K562 (cell line): ENCODE measurements at regions not wholly inside any gene's neighbourhood (a gene's known extent, or its start where the extent isn't known, plus 50 kb on each side); places are given as distances from the start of the nearest gene placed in this dataset.

Source experiments
- CTBP1 ChIP-seq: fragments of 450-650 bp; IDR thresholded peaks from 2 replicates; pipeline ENCODE4 v1.6.1; 2016; ENCODE audit warnings: borderline replicate concordance
- CXXC5 ChIP-seq: fragments of 250-450 bp; sonication (Bioruptor Pico); IDR thresholded peaks from 2 replicates; pipeline ENCODE4 v1.8.0; 2022; ENCODE audit warnings: inconsistent platforms, mild to moderate bottlenecking, moderate library complexity
- DMBX1 ChIP-seq: fragments of 250-450 bp; sonication (Bioruptor Pico); IDR thresholded peaks from 2 replicates; pipeline ENCODE4 v1.8.0; 2022; ENCODE audit warnings: inconsistent platforms, mild to moderate bottlenecking, moderate library complexity, borderline replicate concordance
- HSF4 ChIP-seq: fragments of 250-450 bp; sonication (Bioruptor Pico); IDR thresholded peaks from 2 replicates; pipeline ENCODE4 v2.1.2; 2022; ENCODE audit warnings: mild to moderate bottlenecking, moderate library complexity, borderline replicate concordance
- KAT8 ChIP-seq: fragments of 450-650 bp; IDR thresholded peaks from 2 replicates; pipeline ENCODE4 v1.6.1; 2016; ENCODE audit warnings: low read depth, mild to moderate bottlenecking
- KLF16 ChIP-seq: IDR thresholded peaks from 2 replicates; pipeline ENCODE4 v1.6.1; 2016; ENCODE audit warnings: antibody characterized with exemption
- MYC ChIP-seq, 2 experiments: fragments of 250-450 bp in 1 of 2; sonication (Bioruptor Pico) in 1 of 2; IDR thresholded peaks; 2 replicates each; pipeline versions ENCODE4 v1.5.1 to v1.6.1; 2012 to 2021; ENCODE audit warnings: low read depth in 2 of 2, borderline replicate concordance in 1 of 2, improper control_type of control experiment in 1 of 2, low read length in 1 of 2, mild to moderate bottlenecking in 1 of 2, moderate library complexity in 1 of 2
- NCOA1 ChIP-seq: fragments of 450-650 bp; IDR thresholded peaks from 2 replicates; pipeline ENCODE4 v1.6.1; 2016; ENCODE audit warnings: low read depth
- RBBP5 ChIP-seq: fragments of 200-600 bp; sonication (generic); IDR thresholded peaks from 2 replicates; pipeline ENCODE4 v1.6.1; 2012; ENCODE audit warnings: borderline replicate concordance, mild to moderate bottlenecking, low read length, control low read depth, inconsistent platforms; ENCODE audit not compliant: insufficient read depth, poor library complexity, severe bottlenecking
- RNF219 ChIP-seq: fragments of 250-450 bp; sonication (Bioruptor Pico); IDR thresholded peaks from 2 replicates; pipeline ENCODE4 v1.5.0; 2022; ENCODE audit warnings: mild to moderate bottlenecking
- SRF ChIP-seq, 2 experiments: fragments of 250-450, 450-650 bp in 1 of 2; sonication (Bioruptor Pico) in 1 of 2; sonication (generic) in 1 of 2; formaldehyde crosslinking; IDR thresholded peaks; 2 replicates each; pipeline versions ENCODE4 v1.5.0 to v1.5.1; 2020 to 2022; ENCODE audit warnings: mild to moderate bottlenecking in 1 of 2, missing genetic modification reagents in 1 of 2
- TAF1 ChIP-seq: IDR thresholded peaks from 2 replicates; pipeline ENCODE4 v1.6.1; 2011; ENCODE audit warnings: mild to moderate bottlenecking, low read length, moderate library complexity; ENCODE audit not compliant: insufficient read depth, control insufficient read depth, severe bottlenecking; ENCODE audit errors: extremely low read depth
- TEAD1 ChIP-seq, 2 experiments: fragments of 450-650 bp in 1 of 2; sonication (generic) in 1 of 2; formaldehyde crosslinking; IDR thresholded peaks; 2 replicates each; pipeline versions ENCODE4 v1.4.0 to v1.8.0; 2020 to 2022; ENCODE audit warnings: mild to moderate bottlenecking in 2 of 2, missing genetic modification reagents in 1 of 2
- THAP12 ChIP-seq: fragments of 250-450 bp; sonication (Bioruptor Pico); IDR thresholded peaks from 2 replicates; pipeline ENCODE4 v1.9.0; 2021; ENCODE audit warnings: mild to moderate bottlenecking, inconsistent platforms
- YY1 ChIP-seq, 3 experiments: IDR thresholded peaks; 2 replicates each; pipeline ENCODE4 v1.6.1; 2011; ENCODE audit warnings: low read length in 2 of 3, mild to moderate bottlenecking in 2 of 3, moderate library complexity in 2 of 3, borderline replicate concordance in 1 of 3, control low read depth in 1 of 3, low read depth in 1 of 3; ENCODE audit not compliant: insufficient read depth in 3 of 3, insufficient replicate concordance in 2 of 3, control insufficient read depth in 1 of 3, insufficient read length in 1 of 3; ENCODE audit errors: extremely low read depth in 1 of 3
- ZNF408 ChIP-seq: fragments of 250-450 bp; sonication (Bioruptor Pico); IDR thresholded peaks from 2 replicates; pipeline ENCODE4 v1.4.0; 2020; ENCODE audit warnings: low read depth, mild to moderate bottlenecking, moderate library complexity
- ZNF592 ChIP-seq: fragments of 450-650 bp; IDR thresholded peaks from 2 replicates; pipeline ENCODE4 v1.6.1; 2017; ENCODE audit warnings: antibody characterized with exemption, mild to moderate bottlenecking

- TF ChIP-seq THAP12 (CRISPR knock-in tag) (no peak), ZNF592 (peak; percentile 51; the same call in 1 of the 2 replicates), TEAD1 (CRISPR knock-in tag; IDR thresholded peaks at IDR 0.05) (0 out of 4 replicates have a peak, but pooled peaks of 1 of the 2 experiments have one; percentile 11), HSF4 (no peak), RBBP5 (no peak), YY1 (IDR thresholded peaks at IDR 0.05; ENCODE audit: borderline replicate concordance in 1 of 3, control insufficient read depth in 1 of 3, extremely low read depth in 1 of 3, insufficient read depth in 3 of 3, insufficient read length in 1 of 3, insufficient replicate concordance in 2 of 3, low read depth in 1 of 3, low read length in 2 of 3) (peak in 1 of 3 experiments; percentile 59), KAT8 (no peak), CXXC5 (CRISPR knock-in tag) (peak; percentile 76), NCOA1 (no peak), TAF1 (no peak), DMBX1 (CRISPR knock-in tag) (no peak), SRF (CRISPR knock-in tag; IDR thresholded peaks at IDR 0.05) (0 out of 4 replicates have a peak, but pooled peaks of 1 of the 2 experiments have one; percentile 37), RNF219 (CRISPR knock-in tag) (no peak), CTBP1 (peak; percentile 71), ZNF408 (no peak), MYC (IDR thresholded peaks at IDR 0.05; ENCODE audit: low read depth, low read length) (peak; percentile 55; the same call in 1 of the 2 replicates), MYC (CRISPR knock-in tag; IDR thresholded peaks at IDR 0.05; ENCODE audit: borderline replicate concordance, low read depth) (no peak), KLF16 (no peak)
Measured at GRCh38 chr9:33721674-33722358, 73.5 kb upstream of the PRSS3 start (continued).
